Coronary artery (tissue), 2 donors: ENCODE measurements at regions not wholly inside any gene's neighbourhood (a gene's known extent, or its start where the extent isn't known, plus 50 kb on each side); places are given as distances from the start of the nearest gene placed in this dataset.

Experiments used
- DNase-seq: peaks from one replicate; pipeline ENCODE4 v3.0.0-alpha.2; 2017; ENCODE audit warnings: low spot score
- H3K27ac ChIP-seq, 2 donors: fragments of 200-600 bp; sonication (generic); one replicate each; pipeline ENCODE4 v1.5.1; 2016 to 2019
- H3K4me3 ChIP-seq: fragments of 200-600 bp; sonication (generic); 2 replicates; pipeline ENCODE4 v1.5.1; 2016; ENCODE audit warnings: mild to moderate bottlenecking, moderate library complexity
- TF ChIP-seq, protein P1 (sequence below): fragments of 200-600 bp; sonication (generic); IDR thresholded peaks from one replicate; pipeline ENCODE4 v1.5.1; 2019; ENCODE audit warnings: antibody characterized with exemption

DNA sequence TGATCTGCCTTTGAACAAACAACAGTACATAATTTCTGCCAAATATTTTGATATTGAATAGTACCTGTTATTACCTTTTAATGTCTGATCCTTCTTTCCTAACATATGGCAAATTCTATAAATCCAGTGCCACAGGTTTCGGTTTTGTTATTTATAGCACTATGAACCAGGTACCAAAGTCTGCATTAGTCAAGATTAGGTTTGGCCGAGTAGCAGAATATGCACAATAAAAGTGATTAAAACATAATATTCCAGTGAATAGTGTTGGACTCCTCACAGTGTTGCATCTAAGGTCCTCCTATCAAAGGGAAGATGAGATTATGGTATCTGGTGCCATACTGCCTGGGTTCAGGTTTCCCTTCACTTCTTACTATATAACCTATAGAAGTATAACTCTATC lies 599.0 kb downstream of the ZPLD1 start:
- Histone ChIP-seq H3K27ac (no peak overlapping the region), H3K4me3 (no peak overlapping the region)
- no peak for DNase-seq
- TF ChIP-seq, protein P1, sequence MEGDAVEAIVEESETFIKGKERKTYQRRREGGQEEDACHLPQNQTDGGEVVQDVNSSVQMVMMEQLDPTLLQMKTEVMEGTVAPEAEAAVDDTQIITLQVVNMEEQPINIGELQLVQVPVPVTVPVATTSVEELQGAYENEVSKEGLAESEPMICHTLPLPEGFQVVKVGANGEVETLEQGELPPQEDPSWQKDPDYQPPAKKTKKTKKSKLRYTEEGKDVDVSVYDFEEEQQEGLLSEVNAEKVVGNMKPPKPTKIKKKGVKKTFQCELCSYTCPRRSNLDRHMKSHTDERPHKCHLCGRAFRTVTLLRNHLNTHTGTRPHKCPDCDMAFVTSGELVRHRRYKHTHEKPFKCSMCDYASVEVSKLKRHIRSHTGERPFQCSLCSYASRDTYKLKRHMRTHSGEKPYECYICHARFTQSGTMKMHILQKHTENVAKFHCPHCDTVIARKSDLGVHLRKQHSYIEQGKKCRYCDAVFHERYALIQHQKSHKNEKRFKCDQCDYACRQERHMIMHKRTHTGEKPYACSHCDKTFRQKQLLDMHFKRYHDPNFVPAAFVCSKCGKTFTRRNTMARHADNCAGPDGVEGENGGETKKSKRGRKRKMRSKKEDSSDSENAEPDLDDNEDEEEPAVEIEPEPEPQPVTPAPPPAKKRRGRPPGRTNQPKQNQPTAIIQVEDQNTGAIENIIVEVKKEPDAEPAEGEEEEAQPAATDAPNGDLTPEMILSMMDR = no peak

DNA sequence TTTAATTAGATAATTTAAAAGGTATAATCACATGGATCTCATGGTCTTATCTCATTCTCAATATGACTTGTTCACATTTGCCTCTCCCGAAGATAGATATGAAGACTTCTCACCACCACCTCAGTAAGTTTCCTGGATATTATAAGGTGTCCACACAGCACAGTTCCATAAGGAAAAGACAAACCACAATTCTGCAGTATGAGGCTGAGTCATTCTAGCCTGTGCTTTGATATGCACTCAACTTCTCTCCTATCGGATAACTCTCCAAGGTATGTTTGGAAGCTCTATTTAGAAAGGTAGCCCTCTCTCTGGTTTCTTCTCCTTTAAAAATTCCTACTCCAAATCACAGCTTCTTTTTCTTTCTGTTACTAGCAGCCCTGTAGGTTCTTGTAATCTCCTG lies 612.8 kb downstream of the ZPLD1 start:
- no peak for DNase-seq
- TF ChIP-seq, protein P1 = no peak
- H3K4me3 ChIP-seq = no peak overlapping the region
- H3K27ac ChIP-seq = no peak overlapping the region

DNA sequence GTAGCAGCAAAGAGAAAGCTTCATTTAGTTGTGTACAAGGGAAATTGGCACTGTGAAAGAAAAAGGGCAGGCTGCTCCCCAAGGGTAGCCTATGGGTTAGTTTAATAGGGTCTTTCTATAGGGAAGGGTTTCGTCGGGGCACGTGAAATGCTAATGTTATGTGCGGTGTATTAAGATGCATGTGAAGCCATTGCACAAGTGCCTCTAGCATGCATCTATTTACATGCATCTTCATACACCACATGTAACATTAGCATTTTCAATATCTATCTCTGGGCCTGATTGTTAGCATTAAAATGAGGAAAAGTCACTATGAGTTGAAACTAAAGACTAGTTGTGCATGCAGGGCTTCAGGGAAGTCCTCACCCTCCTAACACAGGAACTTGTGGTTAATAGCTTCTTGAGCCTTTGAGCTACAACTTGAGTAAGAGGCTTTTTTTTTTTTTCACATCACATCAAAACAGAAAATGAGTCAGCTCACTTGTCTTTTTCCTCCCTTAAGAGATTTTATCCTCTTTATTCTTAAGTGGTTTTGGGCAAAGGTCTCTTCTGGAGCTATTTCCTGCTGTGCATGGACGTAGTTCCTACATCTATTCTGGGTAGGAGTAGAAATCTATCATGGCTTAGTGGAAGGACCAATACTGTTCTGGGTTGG lies 613.4 kb downstream of the ZPLD1 start:
- Histone ChIP-seq H3K4me3 (no peak overlapping the region), H3K27ac (no peak overlapping the region)
- TF ChIP-seq, protein P1 = no peak
- no peak for DNase-seq

DNA sequence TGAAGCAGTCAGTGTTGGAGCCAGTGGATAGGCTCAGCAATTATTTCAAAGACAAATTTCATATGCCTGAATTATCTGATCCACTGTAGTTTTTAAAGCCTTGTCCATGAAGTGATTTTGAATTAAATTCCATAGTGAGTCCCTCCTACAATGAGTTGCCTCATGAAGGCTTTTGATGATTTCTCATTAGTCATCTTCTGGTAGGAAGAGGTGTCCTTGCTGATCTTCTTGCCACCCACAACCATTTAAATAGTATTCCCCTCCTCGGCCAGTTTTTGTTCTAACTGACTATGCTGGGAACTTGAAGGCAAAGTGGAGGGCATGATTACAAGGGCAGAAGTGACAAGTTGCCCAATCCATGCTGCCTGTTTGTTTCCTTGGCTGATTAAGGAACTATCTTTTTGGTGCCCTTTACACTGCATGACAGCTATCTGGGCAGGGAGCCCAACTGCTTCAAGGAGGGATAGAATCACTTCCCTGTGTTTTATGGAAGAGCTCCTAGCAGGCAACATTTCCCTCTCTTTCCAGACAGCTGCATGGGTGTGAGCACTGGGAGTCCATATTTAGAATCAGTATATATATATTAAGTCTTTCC lies 617.5 kb downstream of the ZPLD1 start:
- no peak overlapping the region for H3K4me3 ChIP-seq
- TF ChIP-seq, protein P1 = no peak
- no peak for DNase-seq
- no peak overlapping the region for H3K27ac ChIP-seq

DNA sequence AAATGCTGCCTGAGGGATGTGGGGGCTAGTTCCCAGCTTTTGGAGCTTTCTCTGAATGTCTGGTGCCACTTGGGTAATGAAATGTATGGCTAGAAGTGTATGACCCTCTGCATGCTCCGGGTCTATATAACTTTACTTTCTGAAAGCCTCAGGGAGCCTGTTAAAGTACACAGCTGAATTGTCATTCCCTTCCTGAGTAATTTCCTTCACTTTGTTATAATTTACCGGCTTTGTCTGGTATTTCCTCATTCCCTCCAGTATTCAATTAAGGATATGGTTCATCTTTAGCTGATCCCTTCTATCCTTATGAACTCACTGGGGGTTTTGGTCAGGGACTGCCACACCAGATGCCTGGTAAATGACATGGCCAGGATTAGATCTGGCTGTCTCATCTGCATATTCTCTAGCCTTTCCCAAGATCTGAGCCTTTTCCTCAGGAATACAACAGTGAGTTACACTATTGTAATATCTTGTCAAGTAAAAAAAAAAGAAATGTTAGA lies 620.3 kb downstream of the ZPLD1 start:
- TF ChIP-seq, protein P1 = no peak
- no peak overlapping the region for H3K4me3 ChIP-seq
- no peak for DNase-seq
- H3K27ac ChIP-seq = no peak overlapping the region

DNA sequence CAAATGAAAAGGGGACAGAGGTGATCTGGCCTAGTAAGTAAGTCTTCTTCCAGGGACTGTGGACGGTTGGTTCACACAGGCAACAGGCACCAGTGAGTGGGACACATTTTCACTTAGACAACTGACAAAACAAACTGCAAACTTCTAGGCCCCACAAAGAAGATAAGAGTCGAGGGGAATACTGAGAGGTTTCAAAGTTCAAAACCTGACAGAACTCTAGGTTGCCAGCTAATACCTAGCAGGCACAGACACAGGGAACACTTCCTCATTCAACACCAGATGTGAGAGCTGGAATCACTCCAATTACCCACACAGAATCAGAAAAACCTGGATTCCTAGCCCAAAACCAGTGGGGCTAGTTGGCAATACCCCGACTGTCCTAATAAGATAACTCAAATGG lies 621.7 kb downstream of the ZPLD1 start:
- no peak for DNase-seq
- no peak overlapping the region for H3K4me3 ChIP-seq
- no peak overlapping the region for H3K27ac ChIP-seq
- TF ChIP-seq, protein P1 = no peak

DNA sequence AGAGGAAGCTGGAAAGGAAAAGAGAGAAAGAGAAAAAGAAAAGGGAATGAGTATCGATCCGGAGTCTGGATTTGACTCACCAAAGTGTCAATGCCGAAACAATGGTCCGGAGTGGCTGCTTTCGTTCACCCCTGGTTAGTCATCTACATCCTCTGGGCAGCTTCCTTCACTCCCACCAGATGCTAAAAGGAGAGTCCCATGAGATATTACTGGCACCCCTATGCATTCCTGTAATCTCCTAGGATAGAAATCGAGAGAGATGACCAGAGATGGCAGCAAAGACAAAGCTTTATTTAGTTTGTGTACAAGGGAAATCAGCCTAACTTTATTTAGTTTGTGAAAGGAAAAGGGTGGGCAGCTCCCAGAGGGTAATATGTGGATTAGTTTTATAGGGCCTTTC lies 622.2 kb downstream of the ZPLD1 start:
- Histone ChIP-seq H3K4me3 (no peak overlapping the region), H3K27ac (no peak overlapping the region)
- TF ChIP-seq, protein P1 = no peak
- no peak for DNase-seq
